Nucleus accumbens (tissue), 56 donors: ENCODE measurements at regions not wholly inside any gene's neighbourhood (a gene's known extent, or its start where the extent isn't known, plus 50 kb on each side); places are given as distances from the start of the nearest gene placed in this dataset.
A peak's percentile ranks its signal among the peaks of the same experiment; 100 is the strongest.

Experiments
- DNase-seq, 56 donors: peaks; one replicate each; lab custom pipeline; 2025; lab: John Stamatoyannopoulos, UW

DNA sequence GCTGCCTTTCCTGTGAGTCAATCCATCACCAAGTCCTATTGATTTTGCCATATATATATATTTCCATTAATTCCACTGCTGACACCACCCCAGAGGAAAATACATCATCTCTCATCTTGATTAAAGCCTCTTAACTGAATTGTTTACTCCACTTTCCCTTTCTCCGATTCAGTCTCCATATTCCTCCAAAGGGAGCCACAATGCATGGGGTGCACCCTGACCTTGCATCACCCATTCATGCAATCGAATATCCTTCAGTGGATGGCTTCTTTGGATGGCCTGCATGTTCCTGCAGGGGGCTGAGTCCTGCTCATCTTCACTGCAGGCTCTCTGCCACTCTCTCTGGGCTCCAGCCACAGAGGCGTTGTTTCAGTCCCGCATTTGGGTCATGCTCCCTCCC lies 231.0 kb downstream of the SNX18 start:
- no peak for DNase-seq

DNA sequence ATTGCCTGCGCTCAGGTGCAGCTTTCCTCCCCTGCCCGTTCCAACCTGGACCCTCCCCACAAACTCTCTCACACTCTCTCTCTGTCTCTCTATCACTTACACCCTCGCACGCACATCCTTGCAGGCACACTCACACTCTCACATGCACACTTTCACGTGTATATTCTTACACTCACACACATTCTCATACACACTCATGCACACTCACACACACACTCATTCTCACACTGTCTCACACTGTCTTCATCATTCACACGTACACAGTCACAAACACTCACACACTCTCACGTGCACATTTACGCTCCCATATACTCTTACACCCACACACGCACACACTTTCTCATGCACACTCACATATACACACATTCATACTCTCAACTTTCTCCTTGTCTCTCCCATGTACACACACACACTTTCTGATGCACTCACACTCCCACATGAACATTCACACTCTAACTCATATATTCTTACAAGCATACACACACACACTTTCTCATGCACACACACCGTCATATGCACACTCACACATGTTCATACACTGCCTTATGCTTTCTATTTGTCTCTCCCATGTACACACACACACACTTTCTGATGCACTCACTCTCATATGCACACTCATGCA lies 229.3 kb downstream of the SNX18 start:
- DNase-seq = no peak

DNA sequence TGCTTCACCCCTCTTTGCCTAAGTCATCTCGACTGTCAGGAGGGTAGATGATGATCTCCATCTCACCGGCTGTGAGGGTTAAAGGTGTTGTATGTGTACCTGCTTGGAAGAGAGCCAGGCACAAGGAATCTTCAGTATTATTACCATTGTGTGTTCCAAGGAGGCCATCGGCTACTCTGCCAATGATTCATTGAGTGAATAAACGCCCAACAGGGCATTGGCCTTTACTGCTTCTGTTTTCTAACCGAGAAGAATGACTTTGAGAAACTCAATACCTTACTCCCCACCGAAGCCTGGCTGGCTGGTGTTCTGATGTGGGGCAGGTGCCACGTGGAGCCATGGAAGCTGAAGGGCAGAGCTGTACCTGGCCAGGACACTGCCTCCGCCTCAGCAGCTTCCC lies 228.8 kb downstream of the SNX18 start:
- no peak for DNase-seq

DNA sequence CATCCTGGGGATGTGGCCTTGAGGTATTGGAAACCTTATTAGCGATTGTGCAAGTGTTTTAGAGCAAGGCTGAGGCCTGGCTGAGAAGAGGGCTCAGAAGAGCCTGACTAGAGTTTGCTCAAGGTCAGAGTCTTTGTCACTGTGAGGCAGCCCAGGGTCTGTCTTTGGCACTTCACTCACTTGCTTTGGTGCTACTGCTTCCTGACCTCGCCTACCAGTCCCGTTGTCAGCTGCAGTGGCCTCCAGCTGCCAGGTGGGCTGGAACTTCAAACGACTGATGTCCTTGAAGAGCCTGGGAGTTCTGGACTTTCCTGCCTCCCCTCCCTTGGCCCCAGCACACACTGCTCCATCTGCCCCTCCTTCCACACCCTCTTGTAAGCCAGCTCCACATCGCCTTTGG lies 228.0 kb downstream of the SNX18 start:
- no peak for DNase-seq

DNA sequence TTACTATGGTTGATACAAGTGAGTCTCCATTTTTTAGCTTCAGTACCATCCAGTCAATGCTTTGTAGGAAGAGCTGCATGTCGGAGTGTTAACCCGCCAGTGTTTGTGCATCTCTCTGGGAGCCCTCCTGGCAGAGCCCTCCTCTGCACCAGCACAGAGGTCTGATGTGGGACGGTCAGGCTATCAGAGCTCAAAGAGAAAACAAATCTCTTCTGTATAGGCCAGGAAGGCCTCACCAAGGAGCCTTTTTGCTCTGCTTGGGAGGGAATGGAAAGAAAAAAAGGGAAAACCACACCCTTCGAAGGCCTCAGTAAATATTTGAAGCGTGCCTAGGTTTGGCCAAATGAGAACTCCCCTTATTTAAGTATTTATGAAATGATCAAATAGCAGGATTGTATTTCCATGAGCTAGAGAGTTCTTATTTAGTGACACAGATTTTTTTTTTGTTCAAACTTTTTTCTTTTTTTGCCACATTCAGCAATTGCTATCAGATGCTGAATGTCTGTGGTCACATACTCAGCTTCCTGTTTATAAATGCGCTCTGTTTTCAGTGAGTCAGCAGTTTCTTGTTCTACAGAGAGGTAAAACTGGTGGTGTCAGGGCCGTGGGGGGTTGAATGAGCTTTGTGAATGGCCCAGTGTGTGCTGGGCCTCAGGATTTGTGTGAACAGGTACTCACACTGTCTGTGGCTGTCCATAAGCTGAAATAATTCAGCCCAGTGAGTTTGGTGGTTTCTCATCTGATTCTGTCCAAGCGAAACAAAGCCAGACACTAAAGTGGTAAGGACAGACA lies 226.6 kb downstream of the SNX18 start:
- no peak for DNase-seq

DNA sequence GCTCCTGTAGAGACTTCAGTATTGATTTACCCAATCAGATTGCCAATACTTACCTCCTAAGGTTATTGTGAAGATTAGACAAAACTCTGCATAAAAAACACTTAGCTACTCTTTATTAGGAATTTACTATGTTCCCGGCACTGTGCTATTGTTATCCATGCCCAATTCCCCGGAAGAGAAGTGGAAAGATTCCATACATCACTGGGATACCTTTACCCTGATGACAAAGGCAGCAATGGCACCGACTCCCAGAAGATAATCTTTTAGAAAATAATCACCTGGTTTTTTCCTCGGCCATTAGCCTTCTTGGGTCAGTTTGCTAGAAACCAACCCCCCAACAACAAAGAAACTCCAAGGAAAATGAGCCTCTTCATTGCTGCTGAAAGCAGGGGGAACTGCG lies 226.0 kb downstream of the SNX18 start:
- DNase-seq = no peak

DNA sequence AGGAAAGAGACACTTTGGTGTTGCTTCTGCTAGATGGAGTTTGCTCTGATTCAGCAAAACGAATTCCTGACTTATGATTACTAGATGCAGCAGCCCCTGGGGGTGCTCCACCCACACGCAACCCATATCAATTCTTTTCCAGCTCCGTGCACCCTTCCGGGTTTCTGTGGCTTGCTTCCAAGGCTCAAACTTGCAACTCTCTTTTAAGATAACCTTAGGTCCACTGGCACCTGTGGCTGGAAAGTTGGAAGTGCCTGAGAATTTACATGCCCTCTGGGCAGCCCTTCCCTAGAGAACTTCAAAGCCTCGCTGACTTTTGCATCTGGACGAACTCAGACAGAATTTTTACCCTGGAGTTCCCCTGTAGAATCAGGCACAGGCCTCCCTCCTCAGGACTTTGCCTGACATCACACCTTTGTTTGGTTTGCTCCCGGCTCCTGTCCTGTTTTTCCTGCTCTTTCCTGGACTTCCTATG lies 224.9 kb downstream of the SNX18 start:
- DNase-seq = no peak

DNA sequence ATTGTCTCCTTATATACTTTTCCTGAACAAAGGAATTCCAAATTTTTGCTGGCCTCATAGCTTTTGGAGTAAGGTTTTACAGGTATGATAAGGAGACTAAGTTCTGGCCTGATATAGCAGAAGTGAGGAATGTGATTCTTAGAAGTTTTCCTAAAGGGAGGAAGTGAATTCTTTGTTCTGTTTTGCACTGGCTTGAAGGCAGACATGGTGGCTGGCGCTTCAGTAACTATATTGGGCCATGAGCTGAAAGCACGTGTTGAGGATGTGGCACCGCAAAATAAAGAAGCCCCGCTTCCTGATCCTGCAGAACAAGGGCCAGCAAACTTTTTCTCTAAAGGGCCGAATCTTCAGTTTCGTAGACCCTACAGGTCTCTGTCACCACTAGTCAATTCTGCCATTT lies 224.2 kb downstream of the SNX18 start:
- DNase-seq = no peak

DNA sequence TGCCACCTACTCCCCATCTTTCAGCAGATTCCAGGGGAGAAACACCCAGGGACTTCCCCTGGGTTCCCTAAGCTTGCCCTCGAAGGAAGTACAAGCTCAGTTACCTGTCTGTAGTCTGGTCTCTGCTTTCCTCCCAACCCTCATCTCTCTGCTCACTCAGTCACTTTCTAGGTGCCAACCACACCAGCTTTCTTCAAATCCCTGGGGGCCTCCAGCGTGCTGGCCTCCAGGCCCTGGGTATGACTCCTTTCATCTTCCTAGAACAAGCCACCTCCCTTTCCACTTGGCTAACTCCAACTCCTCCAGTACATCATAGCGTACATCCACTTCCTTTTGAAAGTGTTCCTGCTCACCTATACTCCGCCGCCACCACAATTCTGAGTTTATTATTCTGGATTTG lies 222.6 kb downstream of the SNX18 start:
- no peak for DNase-seq

DNA sequence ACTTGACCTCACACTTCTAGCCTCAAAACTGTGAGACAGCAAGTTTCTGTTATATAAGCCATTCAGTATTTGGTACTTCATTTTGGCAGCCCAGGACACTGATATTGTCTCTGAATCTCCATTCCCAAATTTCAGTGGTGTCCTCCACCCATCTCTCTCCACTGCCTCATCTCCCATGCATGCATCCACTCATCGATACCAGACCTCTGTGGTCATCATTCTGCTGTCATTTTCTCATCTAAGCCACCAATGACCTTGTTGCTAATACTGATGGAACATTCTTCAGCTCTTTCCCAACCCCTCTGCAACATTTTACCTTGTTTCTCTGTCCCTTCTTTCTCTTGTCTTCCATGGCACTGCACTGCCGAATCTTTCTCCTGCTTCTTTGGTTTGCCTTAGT lies 221.8 kb downstream of the SNX18 start:
- no peak for DNase-seq

DNA sequence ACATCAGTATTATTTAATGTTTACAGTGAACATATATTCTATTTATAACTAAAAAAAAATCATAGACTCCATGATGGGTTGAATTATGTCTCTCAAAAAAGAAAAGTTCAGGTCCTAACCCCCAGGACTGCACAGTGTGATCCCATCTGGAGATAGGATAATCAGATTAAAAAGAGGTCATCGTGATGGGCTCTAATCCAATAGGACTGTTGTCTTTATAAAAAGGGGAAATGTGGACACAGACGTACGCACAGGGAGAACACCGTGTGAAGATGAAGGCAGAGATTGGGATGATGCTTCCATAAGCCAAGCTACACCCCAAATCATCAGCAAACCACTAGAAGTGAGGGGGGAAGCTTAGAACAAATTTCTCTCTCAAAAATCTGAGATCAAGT lies 221.4 kb downstream of the SNX18 start:
- DNase-seq = no peak

DNA sequence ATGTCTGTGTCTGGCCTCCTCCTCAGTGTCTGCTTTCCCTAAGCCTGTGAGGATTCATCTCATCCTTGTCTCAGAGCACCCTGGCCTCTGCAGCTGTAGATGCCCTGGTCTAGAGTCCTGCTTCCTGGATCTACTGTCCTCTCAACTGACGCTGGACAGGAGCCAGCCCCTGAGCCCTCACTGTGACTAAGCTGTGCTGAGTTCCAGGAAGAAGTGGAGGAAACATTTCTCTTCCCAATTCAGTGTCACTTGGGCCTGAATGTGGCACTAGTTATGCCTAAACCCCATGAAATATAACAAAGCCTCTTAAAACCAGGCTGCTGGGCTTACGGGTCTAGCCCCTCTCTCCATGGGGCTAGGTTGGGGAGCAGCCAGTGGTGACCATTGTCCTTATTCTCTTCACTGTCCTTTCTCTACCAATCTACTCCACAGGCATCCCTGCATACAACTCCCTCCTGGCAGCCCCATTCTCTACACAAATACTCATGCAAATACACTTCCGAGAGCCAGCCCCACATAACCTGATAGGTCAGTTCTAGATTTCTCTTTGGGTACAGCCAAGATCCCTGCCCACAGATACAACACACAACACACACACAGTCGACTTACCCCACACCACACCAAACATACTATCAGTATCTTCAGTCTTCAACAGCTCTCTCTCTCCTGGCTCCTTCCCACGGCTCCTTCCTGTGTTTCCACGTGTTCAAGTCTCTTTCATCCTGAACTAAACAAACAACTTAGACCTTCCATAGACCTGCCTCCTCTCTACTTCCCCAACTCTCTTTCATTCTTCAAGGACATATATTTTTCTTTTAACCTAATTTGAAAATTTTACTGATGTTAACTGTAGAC lies 220.8 kb downstream of the SNX18 start:
- peak in 5 of 56 donors; percentile 12 to 60 (median 39) for DNase-seq

DNA sequence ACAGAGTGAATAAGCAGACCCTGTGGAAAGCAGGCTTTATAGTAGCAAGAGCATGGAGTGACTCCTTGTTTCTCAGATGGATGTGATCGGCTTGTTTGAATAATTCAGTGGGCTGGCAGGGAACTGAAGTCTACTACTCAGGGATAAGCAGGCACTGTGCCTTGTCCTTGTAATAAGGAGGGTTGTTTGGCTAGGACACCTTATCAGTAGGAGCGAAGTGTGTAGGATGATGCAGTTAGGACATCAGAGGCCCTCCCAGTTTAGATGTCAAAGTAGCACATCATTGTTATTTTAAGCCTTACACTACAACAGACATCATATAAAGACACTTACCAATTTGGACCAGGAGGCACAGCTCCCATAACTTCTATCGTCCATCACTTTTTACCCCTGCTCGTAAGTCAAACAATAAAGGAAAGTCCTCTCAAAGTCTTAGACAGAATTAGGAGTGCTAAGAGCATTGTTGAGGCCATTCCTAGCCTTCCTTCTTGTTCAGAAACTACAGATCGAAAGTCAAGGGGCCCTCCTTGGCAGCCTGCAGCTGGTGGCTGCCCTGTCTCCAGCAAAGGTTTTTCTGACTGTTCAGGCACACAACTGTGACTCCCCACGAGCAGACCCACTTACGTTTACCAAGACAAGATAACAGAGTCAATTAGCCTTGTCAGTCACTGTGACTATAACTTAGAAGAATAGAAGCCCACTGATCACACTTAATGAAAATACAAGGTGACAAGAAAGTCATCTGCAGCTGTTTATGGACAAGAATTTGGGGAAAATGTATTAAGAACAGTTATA lies 218.6 kb downstream of the SNX18 start:
- DNase-seq = no peak

DNA sequence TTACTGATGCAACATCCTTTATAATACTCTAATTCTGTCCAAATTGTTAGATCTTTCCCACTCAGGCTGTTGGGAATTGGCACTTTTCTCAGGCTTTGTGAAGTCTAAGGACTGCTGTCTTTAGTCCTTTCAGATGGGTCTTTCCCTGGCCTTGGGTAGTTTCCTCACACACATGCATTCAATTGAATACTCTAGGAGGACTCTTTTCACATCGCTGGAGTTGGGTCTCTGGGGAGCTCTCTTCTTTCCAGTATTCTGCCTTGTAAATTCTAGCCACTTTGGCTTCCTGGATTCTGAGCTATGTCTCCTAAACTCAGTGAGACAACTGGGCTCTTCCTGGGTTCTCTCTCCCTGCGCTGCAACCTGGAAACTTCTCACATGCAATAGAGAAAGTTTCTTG lies 215.5 kb downstream of the SNX18 start:
- DNase-seq = no peak

DNA sequence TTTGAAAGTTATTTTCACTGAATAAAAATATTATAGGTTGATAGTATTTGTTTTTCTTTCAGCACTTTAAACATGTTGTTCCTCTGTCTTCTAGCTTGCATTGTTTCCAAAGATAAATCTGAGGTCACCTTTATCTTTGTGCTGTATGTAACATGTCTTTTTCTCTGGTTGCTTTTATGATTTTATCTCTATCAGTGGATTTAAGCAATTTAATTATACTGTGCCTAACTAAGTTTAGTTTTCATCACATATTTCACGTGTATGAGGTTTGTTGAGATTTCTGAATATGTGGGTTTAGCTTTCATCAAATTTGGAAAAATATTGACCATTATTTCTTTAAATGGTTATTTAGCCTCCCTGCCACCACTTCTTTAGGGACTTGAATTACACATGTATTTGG lies 214.5 kb downstream of the SNX18 start:
- no peak for DNase-seq

DNA sequence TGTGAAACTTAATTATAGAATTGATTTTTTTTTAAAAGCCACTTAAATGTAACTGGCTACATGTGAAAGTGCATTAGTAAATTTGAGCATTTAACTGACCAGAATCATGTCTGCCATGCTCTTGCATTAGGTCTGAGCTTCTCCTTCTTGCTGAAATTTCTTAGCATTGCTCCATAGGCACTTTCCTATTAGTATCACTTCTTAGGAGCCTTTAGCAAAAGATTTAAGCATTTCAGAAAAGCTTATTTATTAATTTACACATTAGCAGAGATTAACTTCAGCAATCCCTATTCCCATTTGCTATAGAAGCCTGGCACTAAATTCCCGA lies 211.0 kb downstream of the SNX18 start:
- DNase-seq = no peak

DNA sequence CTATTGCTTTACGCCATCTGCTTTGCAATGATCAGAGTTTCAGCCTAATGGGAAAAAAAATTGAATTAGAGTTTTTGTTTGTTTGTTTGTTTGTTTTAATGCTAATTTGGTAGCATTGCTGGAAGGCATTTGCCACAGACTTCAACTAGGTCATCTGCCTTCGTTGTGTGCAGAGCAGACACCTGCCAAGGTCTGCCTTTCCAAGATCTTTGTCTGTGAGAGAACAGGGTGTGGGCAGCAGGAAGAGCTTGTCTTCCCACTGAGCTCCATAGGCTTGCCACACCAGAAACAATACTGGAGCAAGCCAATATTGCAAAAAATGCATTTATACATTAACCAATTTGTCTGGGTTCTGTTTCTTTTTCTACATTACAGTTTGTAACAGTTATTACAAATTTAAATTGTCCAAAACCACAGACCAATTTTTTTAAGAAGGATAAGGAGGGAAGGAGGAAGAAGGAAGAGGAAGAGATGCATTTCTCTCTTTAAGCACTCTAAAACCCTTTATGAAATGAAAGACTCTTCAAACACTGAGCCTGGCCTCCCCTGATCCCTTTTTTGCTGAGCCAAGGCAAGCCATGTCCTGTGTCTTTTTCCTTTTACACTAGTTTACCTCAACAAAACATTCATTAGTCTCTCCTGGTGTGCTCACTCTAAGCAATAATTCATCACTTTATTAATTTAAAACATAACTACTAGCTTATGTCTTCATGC lies 210.5 kb downstream of the SNX18 start:
- no peak for DNase-seq

DNA sequence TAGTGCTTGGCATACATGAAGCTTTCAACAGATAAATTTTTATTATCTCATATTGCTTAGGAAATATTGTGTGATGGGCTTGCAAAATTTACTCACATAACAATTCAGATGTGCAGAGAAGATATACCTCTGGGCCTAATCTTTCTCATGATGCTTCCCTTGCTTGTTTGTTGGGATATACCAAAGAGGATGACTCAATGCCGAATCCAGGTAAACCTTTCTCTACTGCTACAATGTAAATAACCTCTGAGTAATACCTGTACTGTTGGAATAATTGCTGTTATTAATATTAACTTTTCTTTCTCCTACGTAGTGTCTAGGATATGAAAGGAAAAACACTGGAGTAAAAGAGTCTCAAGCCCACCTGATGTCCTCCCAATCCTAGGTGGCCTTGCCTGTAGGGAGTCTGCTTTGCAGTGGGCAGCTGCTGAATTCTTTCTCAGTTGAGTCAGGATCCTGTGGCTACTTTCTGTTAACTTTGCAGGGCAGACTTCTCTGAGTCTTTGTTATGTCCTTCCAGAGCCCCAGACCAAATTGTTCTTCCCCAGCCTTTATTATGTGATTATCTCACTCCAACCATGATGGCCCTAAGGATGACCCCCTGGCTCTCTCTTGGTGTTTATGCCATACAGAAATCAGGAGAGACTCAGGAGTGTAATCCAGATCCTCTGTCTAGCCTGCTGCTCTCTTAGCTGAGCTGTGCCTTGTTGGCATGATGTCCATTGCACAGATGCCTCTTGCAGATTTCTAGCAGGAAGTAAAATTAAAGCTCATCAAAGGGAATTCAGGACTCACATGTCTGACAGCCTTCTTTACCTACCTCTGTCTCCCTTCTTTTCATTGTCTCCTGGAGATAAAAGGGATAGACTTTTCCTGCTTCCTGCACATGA lies 208.1 kb downstream of the SNX18 start:
- DNase-seq = no peak

DNA sequence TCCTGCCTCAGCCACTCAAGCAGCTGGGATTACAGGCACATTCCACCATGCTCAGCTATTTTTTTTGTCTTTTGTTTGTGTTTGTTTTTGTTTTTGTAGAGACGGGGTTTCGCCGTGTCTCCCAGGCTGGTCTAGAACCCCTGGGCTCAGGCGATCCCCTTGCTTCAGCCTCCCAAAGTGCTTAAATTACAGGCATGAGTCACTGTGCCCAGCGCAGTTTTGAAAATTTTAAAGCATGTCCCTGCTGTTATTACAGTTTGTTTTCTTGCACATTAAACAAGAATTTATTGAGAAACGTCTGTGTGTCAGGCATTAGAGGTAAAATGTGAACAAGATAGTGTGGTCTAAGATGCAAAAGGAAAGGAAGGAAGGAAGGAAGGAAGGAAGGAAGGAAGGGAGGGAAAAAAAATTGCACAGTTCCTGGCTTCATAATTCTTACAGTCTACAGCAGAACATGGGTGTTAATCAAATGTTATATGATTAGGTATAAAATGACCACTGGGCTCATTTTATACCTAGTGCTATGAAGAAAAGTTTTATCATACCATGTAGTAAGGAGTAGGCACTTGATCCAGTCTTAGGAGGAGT lies 205.4 kb downstream of the SNX18 start:
- DNase-seq = no peak
